GM13976 (cell line): ENCODE measurements at regions not wholly inside any gene's neighbourhood (a gene's known extent, or its start where the extent isn't known, plus 50 kb on each side); places are given as distances from the start of the nearest gene placed in this dataset.

Source experiments
- DNase-seq: peaks from one replicate; pipeline ENCODE4 v3.0.0; 2012; ENCODE audit warnings: low spot score
- in situ Hi-C: fragments of 300-500 bp; cut with MboI; formaldehyde crosslinking; loops from one replicate; pipeline ENCODE4 v1.12.0; 2022; ENCODE audit warnings: low sequenced_read_pairs, mixed read lengths, inconsistent platforms; ENCODE audit not compliant: unreplicated experiment
- TF ChIP-seq, protein P1 (sequence below): IDR thresholded peaks from 2 replicates; pipeline ENCODE4 v1.5.1; 2012; ENCODE audit warnings: borderline replicate concordance, mild to moderate bottlenecking; ENCODE audit not compliant: insufficient read depth; ENCODE audit errors: extremely low read depth, missing control alignments, control extremely low read depth

DNA sequence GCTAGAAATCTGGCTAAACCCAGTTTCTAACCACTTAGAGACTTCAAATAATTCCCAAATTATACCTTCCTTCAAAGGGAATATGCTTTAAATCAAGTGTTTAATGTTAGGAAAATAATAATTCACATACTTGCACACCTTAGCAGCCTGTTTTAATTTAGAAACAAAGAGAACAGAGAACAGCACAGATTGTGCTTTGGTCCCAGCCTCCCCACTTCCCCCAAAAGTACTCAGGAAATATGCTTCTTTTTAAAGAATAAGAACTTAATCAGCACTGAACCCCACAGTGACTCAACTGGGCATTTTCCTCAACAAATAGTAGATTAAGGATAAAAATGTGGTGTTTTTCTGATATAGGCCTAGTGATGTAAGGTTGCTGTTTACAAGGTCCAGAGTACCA is 295.8 kb downstream of the GBA3 start:
- TF ChIP-seq, protein P1, sequence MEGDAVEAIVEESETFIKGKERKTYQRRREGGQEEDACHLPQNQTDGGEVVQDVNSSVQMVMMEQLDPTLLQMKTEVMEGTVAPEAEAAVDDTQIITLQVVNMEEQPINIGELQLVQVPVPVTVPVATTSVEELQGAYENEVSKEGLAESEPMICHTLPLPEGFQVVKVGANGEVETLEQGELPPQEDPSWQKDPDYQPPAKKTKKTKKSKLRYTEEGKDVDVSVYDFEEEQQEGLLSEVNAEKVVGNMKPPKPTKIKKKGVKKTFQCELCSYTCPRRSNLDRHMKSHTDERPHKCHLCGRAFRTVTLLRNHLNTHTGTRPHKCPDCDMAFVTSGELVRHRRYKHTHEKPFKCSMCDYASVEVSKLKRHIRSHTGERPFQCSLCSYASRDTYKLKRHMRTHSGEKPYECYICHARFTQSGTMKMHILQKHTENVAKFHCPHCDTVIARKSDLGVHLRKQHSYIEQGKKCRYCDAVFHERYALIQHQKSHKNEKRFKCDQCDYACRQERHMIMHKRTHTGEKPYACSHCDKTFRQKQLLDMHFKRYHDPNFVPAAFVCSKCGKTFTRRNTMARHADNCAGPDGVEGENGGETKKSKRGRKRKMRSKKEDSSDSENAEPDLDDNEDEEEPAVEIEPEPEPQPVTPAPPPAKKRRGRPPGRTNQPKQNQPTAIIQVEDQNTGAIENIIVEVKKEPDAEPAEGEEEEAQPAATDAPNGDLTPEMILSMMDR, result no peak
- in situ Hi-C loops, result no loop called here
- DNase-seq, result no peak

DNA sequence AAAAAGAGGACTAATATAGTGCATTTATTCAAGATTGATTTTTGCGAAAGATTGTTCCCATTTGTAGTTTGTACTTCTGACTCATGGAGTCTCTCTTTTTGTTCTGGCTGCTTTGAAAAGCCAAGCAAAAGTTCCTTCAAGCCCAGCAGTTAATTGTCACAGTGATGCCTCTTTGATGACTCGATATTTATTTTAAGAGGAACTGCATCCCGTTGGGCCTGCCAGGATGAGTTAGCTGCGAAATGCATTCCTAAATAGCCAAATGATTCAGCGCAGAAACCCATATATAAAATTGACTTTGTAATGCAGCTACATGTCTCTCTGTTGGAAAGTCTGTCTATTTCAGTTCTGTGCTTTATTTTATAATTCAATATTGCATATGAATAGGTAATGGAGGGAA is 295.1 kb downstream of the GBA3 start:
- no peak for DNase-seq
- in situ Hi-C loops, result no loop called here
- TF ChIP-seq, protein P1, result no peak

DNA sequence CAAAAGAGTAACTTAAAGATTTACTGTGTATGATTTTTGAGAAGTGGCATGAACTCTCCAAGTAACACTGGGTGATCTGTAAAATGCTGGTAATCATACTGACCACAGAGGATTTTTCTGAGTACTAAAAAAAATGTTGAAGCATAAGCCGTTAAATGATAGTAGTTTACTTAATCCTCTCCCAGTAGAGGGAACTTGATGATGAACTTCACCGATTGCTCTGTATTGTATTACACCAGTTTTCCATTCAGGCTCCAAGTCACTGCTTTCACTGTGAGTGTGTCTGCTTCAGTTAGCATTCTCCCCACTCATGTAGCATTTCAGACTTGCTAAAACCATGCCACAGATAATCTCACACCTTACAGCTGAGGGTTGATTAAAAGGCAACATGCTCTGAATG is 294.1 kb downstream of the GBA3 start:
- TF ChIP-seq, protein P1, result no peak
- in situ Hi-C loops, result no loop called here
- no peak for DNase-seq

DNA sequence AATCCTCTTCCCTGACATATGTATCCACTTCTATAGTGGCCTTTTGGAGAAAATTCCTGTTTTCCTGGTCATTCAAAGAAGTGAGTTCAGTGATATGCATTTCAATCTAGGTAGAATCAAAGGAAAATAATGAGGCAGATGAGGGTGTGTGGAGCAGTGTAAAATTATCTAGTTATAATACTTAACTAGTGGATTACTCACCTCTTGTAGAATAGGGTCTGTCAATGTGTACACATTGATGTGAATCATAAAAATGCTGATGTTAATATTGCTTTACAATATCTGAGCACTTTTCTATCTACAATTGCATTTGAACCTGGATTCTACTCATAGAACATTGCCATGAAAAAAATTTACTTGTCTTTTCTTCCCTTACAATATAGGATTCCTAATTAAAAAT is 293.5 kb downstream of the GBA3 start:
- in situ Hi-C loops, result no loop called here
- no peak for DNase-seq
- TF ChIP-seq, protein P1, result no peak

DNA sequence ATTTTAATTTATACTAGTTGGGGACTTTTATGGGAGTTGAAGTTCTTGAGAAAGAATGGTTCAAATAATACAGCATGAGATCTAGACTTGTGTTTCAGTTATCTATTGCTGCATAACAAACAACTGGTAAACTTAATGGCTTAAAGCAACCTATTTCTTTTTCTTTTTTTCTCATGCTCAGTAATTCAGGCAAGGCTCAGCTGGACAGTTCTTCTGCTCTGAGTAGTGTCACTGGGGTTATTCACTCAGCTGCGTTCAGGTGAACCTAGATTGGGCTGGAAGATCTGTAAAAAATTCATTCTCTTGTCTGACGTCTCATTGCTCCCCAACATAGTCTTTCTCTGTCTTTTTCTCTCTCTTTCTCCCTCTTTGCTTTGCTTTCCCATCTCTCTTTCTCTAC is 291.7 kb downstream of the GBA3 start:
- in situ Hi-C loops, result no loop called here
- no peak for DNase-seq
- TF ChIP-seq, protein P1, result no peak

DNA sequence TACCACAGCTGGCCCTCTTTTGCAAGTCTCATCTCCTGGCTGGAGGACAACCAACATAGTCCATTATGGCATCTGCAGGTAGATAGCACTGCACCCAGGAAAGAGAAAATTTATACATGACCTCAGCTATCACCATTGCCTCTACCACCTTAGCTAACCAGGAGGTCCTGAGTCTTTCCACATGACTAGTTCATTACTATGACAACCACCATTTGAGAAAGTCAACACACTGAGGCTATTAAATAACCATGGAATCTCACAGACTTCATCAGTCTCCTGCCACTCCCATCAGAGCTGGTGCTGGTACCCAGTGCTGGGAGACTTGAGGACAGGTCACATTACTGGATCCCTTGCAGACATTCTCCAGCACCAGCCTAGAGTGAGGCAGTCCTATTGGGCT is 285.9 kb downstream of the GBA3 start:
- DNase-seq, result no peak
- TF ChIP-seq, protein P1, result no peak
- in situ Hi-C loops, result no loop called here

DNA sequence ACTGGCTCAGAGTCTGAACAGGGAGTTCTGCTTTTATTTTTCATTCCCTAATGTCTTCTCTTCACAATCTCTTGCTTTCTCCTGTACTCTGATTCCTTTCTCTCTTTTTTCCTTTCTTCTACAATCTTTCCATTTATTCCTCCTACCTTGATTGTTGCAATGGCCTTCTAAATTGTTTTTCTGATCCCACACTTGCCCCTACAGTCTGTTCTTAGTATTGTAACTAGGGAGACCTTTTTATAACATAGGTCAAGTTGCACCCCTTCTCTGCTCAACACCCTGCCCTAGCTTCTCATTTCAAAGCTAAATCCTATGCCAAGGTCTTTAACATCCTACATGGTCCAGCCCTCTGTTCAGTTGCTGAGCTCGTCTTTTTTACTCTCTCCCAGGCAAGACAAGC is 277.9 kb downstream of the GBA3 start:
- DNase-seq, result no peak
- TF ChIP-seq, protein P1, result no peak
- in situ Hi-C loops, result no loop called here
